Right lung (tissue), 2 donors: ENCODE measurements at regions not wholly inside any gene's neighbourhood (a gene's known extent, or its start where the extent isn't known, plus 50 kb on each side); places are given as distances from the start of the nearest gene placed in this dataset.
"Not testable (repeated sequence)": the region's sequence is repeated elsewhere in the genome, so short reads cannot be mapped to it uniquely, and the experiment has no call there.

Experiments used
- DNase-seq, 2 donors: peaks; one replicate each; pipeline ENCODE4 v3.0.0-alpha.2; 2013

DNA sequence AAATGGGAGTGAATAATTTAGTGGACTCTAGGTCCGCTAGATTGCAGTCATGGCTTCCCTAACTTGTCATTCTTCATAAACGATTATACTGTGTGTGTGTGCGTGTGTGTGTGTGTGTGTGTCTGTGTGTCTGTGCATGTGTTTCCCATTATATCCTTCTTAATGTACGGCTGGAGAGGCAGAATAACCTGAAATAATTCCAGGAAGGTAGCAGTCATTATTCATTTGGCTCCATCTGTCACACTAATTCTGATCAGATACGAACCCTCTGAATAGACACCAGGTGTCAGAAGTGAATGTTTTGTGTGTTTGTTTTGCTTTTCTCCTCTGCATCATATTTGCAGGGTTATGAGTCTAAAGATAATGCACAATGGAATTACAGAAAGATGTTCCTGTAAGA is 372.9 kb downstream of the DOK5 start:
- no peak for DNase-seq

DNA sequence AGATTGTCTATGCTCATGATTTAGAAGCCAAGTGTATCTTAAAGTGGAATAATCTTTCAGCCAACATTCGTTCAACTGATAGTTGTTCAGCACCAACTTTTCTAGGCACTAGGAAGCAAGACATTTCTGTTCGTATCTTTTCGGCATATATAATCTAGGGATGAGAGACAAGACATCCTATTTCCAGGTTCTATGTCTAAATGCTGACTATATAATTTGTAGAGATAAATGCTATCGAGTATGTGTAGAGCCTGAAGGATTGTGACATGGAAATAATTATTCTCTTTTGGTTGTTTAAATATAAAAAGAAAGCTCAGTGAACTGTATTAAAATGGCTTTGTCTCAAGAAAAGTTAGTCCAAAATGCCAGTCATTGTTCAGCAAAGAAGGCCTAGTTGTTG is 371.6 kb downstream of the DOK5 start:
- no peak for DNase-seq

DNA sequence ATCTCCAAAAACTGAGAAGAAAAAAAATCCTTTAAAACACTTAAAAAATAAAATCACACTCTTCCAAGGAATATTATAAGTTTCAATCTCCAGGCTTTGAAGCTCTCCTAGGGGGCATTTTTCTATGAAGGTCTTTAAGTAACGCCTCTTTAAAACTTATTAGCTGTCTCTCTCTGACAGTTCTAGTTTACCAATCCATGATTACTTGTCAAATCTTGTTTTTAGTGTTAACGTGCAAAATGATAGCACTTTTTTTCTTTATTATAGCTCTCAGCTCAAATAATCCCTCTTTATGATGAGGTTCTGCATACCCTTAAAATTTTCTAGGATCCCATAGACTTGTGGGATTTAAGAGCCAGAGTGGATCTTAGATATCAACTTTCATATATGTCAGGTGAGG is 369.0 kb downstream of the DOK5 start:
- no peak for DNase-seq

DNA sequence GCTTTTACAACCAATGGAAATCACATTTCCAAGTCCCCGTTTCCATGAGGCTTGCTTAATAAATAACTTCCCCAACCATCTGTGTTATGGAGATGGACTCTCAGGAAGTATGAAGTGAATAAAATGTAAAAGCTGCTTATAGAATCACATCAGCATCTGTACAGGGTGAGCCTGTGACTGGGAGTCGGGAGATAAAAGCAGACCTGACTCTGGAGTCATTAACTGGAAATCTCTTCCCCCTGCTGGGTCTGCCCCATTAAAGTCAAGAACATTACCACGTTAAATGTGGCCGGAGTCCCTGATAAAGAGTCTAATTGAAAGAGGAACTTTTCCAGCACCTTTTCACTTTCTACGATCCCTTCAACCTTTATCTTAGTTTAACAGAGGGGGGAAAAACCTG is 368.5 kb downstream of the DOK5 start:
- no peak for DNase-seq

DNA sequence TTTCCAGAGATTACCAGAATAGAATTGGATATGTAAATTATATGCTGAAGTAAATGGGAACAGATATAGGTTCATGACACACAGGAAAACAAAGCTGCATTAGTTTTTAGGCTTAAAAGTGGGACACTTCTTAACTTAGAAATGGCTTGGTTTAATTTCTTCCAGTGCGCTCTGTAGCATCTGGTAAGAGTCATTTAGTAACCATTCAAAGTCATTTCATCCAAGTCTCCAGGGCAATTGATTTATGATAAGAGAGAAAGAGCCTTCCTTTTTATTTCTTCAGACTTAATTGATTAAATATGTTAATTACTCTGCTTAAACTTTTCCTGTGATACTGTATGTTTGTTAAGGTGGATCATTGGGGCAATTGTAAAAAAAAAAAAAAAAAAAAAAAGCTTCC is 368.0 kb downstream of the DOK5 start:
- no peak for DNase-seq

DNA sequence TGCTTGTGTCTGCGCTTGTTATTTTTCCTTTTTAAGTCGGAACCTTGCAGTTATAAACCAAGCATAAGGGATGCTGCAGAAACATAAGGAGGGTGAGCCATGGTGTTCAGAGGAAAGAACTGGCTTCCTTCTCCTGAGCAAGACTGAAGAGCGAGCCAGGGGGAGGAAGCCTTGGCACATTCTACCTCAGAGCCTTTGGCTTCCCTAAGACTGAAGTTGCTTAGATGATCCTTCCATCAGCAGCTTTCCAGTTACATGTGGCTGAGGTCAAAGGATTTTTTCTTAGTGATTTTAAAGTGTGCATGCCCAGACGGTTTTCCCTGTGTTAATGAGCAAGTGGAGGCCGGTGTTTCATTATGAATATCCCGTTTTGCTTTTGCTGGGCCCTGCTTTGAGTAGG is 363.8 kb downstream of the DOK5 start:
- no peak for DNase-seq

DNA sequence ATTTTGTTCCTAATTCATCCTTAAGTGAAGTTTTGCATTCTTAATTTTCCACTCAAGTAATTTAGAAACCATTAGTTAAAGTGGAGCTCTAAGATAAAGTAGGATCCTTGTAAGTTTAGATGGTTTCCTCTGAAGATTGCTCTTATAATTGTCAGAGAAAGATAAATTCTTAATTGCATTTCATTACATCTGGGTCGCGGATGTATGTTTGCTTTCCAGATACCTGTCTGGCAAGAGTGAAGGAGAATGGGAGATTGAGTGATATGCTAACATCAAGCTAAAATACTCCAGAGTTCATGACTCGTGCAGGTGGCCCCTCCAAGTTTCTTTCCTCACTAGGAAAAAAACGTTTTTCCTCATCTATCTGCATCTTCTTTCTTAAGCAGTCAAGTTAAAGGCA is 361.8 kb downstream of the DOK5 start:
- DNase-seq: no peak

DNA sequence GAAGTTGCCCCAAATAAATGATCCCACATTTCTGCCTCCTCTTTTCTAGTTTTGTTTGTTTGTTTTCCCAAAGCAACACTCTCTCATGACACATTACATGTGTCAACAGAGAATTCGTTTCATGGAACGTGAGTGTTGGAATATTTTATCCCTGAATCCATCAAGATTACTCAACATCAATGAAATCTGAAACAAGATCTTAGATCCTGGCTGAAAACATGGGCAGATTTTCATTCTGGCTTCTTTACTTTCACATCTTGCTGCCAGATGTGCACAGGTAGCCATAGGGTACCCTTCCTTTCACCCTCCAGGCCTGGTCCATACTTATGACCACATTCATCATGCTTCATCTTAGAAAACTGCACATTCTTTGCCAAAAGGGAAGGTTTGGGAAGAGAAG is 347.0 kb downstream of the DOK5 start:
- no peak for DNase-seq

DNA sequence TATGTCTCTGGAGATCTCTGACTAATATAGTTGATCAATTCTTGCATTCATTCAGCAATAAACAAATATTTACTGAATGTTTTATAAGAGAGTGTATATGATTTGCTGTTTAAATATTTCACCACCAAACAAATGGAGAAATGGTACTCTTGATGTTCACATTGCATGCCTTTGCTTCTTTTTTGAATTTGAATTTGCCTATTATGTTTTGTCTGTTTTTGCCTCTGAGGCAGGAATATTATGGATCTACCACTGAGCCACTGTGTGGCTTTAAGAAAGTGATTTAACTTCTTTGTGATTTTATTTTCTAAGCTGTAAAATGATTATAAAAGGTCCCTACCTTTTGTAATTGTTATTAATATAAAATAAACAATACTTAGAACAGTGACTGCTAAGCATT is 345.0 kb downstream of the DOK5 start:
- DNase-seq: no peak

DNA sequence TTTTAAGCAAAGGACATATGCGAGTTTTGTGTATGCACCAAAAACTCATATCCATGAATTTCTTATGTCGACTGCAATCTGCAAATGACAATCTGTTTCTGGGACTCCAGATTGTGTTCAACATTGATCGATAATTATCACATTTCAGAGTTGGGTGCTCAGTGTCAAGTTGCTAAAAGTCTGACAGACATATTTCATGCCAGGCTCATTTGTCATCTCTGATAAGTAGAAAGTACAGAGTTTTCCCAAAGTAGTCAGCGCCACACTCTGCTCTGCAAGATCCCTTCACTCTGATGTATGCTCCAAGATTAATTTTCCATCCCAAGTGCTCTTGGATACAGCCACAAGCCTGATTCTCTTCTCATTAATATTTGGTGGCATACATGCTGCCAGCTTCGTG is 331.1 kb downstream of the DOK5 start:
- no peak for DNase-seq

DNA sequence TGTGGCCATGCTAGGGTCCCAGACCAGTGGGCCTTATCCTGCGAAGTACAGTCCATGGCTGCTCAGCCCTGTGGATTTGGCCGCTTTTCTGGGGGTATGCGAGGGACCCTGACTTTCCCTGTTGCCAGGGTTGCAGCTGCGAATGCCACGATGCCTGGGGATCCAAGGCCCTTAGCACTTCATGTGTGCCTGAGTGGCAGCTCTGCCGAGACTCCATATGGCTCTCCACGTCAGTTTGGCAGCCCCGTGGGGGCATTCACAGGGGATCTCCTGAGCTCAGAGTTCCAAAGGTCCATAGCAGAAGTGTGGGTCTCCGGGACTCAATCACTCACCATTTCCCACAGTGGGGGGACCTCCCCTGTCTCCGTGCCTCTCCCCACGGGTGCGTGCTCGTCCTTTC is 319.5 kb downstream of the DOK5 start:
- no peak for DNase-seq

DNA sequence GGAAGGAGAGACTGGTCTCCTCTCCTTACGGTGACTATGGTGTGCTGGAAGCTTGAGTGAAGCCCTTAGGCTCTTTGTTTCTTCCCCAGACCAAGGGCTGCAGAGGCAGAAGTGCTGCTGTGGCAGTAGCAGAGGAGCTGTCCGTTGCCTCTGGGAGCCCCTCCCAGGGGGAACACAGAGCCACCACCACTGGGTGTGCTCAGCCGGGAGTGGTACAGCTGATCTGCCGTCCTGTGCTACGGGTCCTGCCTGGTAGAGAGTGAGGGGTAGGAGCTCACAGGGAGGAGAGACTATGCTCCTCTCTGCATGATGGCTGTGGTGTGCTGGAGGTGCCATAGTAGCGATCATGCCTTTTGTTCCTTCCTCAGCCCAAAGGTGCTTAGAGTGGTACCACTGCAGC is 318.7 kb downstream of the DOK5 start:
- no peak for DNase-seq

DNA sequence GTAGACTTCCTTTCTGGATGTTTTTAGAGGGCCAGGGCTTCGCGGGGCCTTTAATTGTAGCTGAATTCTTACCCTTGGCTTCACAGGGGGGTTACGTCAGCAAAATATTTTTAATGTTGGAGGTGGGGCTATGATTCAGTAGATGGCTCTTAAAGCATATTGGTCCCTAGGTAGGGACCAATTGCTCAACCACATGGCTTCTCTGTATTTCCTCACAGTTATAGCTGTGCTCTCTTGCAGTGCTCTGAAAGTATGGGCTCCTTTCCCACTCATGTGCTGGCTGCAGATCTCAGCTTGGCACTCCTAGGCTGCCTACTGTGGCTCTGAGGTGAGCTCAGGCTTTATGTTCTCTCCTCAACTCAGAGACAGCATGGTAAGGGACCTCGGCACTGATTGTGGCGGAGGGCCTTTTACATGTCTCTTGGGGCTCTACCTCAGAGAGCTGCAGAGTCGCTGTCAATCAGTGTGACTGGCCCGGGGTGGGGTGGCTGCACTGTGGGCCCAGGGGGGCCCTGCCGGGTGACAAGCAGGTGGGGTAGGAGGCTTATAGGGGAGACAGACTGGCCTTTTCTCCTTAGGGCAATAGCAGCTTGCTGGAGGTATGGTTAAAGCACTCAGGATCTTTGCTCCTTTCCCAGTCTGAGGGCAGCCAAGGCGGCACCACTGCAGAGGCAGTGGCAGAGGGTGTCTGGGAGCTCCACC is 318.0 kb downstream of the DOK5 start:
- no peak for DNase-seq

DNA sequence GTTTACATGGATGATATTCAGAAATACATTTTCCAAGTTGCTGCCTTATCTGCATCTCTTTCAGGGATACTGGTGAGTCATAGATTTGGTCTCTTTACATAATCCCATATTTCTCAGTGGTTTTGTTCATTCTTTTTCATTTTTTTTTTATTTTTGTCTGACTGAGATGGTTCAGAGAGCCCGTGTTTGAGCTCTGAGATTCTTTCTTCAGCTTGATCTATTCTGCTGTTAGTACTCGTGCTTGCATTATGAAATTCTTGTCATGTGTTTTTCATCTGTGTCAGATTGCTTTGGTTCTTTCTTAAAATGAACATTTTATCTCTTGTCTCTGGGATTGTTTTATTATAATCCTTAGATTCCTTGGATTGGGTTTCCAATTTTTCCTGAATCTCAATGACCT is 317.3 kb downstream of the DOK5 start:
- DNase-seq: no peak

DNA sequence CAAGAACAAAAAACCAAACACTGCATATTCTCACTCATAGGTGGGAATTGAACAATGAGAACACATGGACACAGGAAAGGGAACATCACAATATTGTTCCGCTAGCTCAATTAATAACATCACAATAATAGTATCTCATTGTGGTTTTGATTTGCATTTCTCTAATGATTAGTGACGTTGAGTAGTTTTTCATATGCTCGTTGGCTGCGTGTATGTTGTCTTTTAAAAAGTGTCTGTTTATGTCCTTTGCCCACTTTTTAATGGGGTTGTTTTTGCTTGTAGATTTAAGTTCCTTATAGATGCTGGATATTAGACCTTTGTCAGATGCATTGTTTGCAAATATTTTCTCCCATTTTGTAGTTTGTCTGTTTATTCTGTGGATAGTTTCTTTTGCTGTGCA is 312.9 kb downstream of the DOK5 start:
- not testable (repeated sequence) for DNase-seq

DNA sequence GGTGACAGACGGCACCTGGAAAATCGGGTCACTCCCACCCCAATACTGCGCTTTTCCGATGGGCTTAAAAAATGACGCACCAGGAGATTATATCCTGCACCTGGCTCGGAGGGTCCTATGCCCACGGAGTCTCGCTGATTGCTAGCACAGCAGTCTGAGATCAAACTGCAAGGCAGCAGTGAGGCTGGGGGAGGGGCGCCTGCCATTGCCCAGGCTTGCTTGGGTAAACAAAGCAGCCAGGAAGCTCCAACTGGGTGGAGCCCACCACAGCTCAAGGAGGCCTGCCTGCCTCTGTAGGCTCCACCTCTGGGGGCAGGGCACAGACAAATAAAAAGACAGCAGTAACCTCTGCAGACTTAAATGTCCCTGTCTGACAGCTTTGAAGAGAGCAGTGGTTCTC is 307.4 kb downstream of the DOK5 start:
- not testable (repeated sequence) for DNase-seq

DNA sequence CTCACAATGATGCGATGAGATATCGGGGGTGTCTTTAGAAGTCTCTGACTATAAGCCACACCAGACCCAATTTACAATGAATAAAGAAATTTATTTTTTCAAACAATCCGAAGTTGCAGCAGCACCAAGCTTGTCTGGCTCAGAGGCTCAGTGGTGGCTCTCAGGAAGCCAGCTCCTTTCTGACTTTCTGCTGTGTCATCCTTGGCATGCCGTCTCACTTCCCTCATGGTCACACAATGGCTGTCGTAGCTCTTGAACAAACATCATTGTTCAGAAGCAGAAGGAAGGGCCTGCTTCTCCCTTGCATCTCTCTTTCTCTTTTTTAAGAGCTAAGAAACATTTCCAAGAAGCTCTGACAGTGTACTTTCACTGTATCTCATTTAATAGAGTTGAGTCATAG is 299.0 kb downstream of the DOK5 start:
- no peak for DNase-seq

DNA sequence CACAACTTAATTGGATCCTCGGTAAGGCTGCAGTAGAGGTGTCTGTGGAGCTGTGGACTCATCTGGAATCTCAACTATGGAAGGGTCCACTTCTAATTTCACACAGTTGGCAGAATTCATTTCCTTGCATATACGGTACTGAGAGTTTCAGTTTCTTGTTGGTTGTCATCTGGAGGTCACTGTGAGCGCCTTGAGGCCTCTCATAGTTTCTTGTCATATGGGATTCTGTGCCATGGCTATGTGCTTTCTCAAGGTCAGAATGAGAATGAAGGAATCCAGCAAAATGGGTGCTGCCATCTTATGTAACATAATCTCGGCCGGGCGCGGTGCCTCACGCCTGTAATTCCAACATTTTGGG is 298.2 kb downstream of the DOK5 start:
- no peak for DNase-seq

DNA sequence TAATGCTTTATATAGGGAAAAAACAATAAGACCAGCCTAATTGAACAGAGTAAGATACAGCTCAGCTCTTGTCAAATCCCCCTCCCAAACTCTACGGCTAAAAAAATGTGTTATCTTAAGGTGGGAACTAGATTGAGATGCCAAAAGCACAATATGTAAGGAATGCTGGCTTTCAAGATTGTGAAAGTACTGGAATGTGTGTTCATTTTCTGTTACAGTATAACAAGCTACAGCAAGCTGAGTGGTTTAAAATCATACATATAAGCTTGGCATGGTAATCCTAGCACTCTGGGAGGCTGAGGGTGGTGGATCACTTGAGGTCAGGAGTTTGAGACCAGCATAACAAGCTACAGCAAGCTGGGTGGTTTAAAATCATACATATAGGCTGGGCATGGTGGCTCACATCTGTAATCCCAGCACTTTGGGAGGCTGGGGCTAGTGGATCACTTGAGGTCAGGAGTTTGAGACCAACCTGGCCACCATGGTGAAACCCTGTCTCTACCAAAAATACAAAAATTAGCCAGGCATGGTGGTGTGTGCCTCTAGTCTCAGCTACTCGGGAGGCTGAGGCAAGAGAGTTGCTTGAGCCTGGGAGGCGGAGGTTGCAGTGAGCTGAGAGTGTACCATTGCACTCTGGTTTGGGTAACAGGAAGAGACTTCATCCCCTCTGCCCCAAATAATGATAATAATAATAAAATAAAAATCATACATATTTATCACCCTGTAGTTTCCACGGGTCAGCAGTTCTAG is 297.7 kb downstream of the DOK5 start:
- peak in 1 of 2 donors; percentile 5 for DNase-seq

DNA sequence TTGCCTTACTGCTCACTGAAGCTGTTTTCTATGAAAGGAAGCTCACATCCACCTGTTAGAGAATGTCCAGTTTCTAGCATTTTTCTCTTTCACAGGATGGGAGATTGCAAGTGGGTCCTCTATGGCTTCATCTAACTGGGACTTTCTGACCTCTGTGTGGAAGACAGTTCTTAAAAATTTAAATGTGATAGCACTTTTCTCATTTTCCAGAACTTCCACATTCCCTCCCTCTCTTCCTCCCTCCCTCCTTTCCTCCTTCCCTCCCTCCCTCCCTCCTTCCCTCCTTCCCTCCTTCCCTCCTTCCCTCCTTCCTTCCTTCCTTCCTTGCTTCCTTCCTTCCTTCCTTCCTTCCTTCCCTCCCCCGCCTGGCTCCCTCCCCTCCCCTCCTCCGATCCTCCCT is 291.1 kb downstream of the DOK5 start:
- no peak for DNase-seq

DNA sequence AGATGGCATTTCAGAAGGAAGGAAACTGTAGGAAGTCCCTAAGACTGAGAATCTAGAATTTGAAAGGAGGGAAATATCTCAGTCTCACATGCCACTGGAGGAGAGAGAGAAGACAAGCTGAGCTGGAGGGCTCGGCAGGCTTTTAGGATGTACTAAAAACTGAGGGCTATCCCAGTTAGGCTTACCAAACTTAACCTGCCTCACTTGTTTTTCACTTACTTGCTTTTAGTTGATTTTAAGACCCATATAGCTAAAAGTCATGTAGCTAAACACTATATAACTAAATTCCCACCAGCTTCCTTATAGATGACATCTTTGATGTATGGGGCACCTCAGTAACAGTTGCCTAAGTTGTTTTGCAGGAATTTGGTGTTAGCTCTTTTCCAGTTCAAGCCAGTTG is 288.0 kb downstream of the DOK5 start:
- DNase-seq: no peak

DNA sequence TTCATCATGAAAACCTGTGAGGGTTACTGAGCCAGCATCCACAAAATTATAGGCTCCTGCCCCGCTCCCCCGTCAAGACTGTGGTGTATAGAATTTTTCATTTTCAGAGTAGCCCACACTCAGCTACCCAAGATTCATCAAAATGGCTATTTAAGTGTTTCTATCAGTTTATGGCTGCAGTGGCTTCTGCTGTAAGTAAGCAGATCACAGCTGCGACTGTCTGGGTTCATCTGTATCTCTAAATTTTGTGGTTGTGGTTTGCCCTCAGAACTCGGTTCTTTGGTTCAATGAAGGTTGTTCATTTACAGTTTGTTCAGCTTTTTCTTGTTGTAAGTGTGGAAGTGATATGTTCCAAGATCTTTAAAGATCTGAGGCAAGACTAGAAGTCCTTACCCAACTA is 284.2 kb downstream of the DOK5 start:
- DNase-seq: no peak

DNA sequence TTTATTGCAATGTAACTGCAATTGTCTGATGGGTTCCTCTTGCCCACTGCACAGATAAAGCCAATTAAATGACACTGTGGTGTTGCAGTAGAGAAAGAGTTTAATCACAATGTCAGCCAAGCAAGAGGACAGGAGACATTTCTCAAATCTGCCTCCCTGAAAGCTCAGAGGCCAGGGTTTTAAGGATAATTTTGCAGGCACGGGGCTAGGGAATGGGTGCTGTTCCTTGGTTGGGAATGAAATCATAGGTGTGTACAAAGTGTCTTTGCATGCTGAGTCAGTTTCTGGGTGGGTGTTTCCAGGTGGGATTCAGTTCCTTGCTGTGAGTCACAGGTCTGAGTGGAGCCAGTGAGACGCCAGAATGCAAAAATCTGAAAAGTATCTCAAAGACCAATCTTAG is 271.4 kb downstream of the DOK5 start:
- no peak for DNase-seq

DNA sequence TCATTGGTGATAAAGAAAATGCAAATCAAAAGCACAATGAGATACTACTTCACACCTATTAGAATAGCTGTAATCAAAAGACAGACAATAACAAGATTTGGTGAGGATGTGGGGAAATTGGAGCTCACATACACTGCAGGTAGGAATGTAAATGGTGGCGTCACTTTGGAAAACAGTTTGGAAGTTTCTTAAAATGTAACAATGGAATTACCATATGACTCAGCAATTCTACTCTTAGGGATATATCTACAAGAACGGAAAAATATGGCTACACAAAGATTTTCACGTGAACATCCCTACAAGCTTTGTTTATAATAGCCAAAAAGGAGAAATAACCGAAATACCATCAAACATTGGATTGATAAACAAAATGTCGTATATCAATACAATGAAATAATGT is 270.4 kb downstream of the DOK5 start:
- DNase-seq: no peak
